ENCODE measurements at regions not wholly inside any gene's neighbourhood (a gene's known extent, or its start where the extent isn't known, plus 50 kb on each side); places are given as distances from the start of the nearest gene placed in this dataset.

DNA sequence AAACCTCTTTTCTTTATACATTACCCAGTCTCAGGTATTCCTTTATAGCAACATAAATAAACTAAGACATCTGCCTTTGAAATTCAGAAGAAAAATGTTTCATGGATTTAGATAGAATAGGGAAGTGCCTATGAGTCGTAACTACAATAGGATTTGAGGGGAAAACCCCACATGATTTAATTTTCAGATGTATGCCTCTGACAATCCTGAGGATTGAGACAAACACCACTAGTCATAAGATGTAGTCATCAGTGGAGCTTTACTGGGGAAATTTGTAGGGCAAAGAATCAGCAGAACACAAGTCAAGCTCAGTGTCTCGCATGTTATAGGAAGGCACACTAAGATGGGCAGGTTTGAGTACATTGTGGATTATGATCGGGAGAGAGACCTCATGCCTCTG, 566.4 kb downstream of the BMP2 start:
- no peak overlapping the region for H3K27ac ChIP-seq
- H3K9me3 ChIP-seq = no peaks in the 10 kb centered on the region
- DNase-seq (no peak), FAIRE-seq (no peak), ATAC-seq (no peak)
- H3K27me3 ChIP-seq = no peaks in the 10 kb centered on the region
- H3K36me3 ChIP-seq = no peaks in the 10 kb centered on the region
- H3K4me1 ChIP-seq = no peaks in the 10 kb centered on the region
- WGBS, 2 donors = 82 to 84% methylated on average over 3 of the region's 3 CpGs
- TF ChIP-seq, protein P1, sequence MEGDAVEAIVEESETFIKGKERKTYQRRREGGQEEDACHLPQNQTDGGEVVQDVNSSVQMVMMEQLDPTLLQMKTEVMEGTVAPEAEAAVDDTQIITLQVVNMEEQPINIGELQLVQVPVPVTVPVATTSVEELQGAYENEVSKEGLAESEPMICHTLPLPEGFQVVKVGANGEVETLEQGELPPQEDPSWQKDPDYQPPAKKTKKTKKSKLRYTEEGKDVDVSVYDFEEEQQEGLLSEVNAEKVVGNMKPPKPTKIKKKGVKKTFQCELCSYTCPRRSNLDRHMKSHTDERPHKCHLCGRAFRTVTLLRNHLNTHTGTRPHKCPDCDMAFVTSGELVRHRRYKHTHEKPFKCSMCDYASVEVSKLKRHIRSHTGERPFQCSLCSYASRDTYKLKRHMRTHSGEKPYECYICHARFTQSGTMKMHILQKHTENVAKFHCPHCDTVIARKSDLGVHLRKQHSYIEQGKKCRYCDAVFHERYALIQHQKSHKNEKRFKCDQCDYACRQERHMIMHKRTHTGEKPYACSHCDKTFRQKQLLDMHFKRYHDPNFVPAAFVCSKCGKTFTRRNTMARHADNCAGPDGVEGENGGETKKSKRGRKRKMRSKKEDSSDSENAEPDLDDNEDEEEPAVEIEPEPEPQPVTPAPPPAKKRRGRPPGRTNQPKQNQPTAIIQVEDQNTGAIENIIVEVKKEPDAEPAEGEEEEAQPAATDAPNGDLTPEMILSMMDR (IDR thresholded peaks at IDR 0.05) = no peak
- no peak overlapping the region for H3K4me3 ChIP-seq
- intact Hi-C loops (cut with DNase I) = no loop called here

DNA sequence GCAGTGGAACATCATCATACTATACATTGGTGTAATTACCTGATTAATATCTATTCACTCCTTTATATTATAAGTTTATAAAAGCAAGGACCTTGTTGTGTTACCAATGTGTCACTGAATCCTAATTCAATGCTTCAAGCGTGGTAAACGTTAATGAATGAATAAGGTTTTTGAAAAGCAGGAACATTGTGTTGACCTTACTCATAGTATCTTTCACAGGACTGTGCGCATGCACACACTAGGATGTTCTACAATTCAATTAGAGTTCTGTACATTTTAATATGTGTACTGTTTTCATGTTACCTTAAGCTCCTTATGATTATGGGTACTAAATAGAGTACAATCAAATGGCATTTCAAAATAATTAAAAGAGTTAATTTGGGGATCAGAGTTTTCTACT, 578.5 kb downstream of the BMP2 start:
- DNase-seq = no peak
- intact Hi-C loops (cut with DNase I) = no loop called here
- Histone ChIP-seq H3K27ac (no peak overlapping the region), H3K27me3 (no peaks in the 10 kb centered on the region), H3K4me1 (no peaks in the 10 kb centered on the region), H3K9me3 (no peaks in the 10 kb centered on the region), H3K36me3 (no peaks in the 10 kb centered on the region), H3K4me3 (no peak overlapping the region)
- ATAC-seq = no peak
- WGBS, 2 donors = 83 to 89% methylated on average over 3 of the region's 3 CpGs
- TF ChIP-seq, protein P1 (IDR thresholded peaks at IDR 0.05) = no peak
- no peak for FAIRE-seq

- Histone ChIP-seq H3K27me3 (no peaks in the 10 kb centered on the region), H3K9me3 (no peaks in the 10 kb centered on the region), H3K4me1 (no peaks in the 10 kb centered on the region), H3K4me3 (no peak overlapping the region), H3K36me3 (no peaks in the 10 kb centered on the region), H3K27ac (no peak overlapping the region)
- ATAC-seq = no peak
- no peak for DNase-seq
- intact Hi-C loops (cut with DNase I) = no loop called here
- TF ChIP-seq, protein P1 (IDR thresholded peaks at IDR 0.05) = no peak
- WGBS, 2 donors = 74 to 88% methylated on average over 1 of the region's 1 CpG
- FAIRE-seq = no peak
Observed at GRCh38 chr20:7346562-7346961, 579.1 kb downstream of the BMP2 start.

- no peak overlapping the region for H3K27ac ChIP-seq
- no peaks in the 10 kb centered on the region for H3K9me3 ChIP-seq
- TF ChIP-seq, protein P1 (IDR thresholded peaks at IDR 0.05) = no peak
- DNase-seq (no peak), FAIRE-seq (no peak), ATAC-seq (no peak)
- no peak overlapping the region for H3K4me3 ChIP-seq
- 63 to 67% methylated on average over 2 of the region's 2 CpGs for WGBS, 2 donors
- H3K4me1 ChIP-seq = no peaks in the 10 kb centered on the region
- no peaks in the 10 kb centered on the region for H3K27me3 ChIP-seq
- intact Hi-C loops (cut with DNase I) = no loop called here
- H3K36me3 ChIP-seq = no peaks in the 10 kb centered on the region
Observed at GRCh38 chr20:7347409-7347808, 579.9 kb downstream of the BMP2 start.

- intact Hi-C loops (cut with DNase I) = no loop called here
- Histone ChIP-seq H3K9me3 (no peaks in the 10 kb centered on the region), H3K4me3 (no peak overlapping the region), H3K27ac (no peak overlapping the region), H3K4me1 (no peaks in the 10 kb centered on the region), H3K27me3 (no peaks in the 10 kb centered on the region), H3K36me3 (no peaks in the 10 kb centered on the region)
- DNase-seq (no peak), ATAC-seq (no peak), FAIRE-seq (no peak)
- 60 to 65% methylated on average over 1 of the region's 1 CpG for WGBS, 2 donors
- TF ChIP-seq, protein P1 (IDR thresholded peaks at IDR 0.05) = no peak
Observed at GRCh38 chr20:7348253-7348652, 580.8 kb downstream of the BMP2 start.
